ENCODE measurements at regions not wholly inside any gene's neighbourhood (a gene's known extent, or its start where the extent isn't known, plus 50 kb on each side); places are given as distances from the start of the nearest gene placed in this dataset.

- TF ChIP-seq CTCF (IDR thresholded peaks at IDR 0.05) (no peak), POLR2A (IDR thresholded peaks at IDR 0.05) (no peak)
Observed at GRCh38 chr16:51053775-51054174, 97.3 kb downstream of the SALL1 start.
